Suprapubic skin (tissue), 4 donors: ENCODE measurements at regions not wholly inside any gene's neighbourhood (a gene's known extent, or its start where the extent isn't known, plus 50 kb on each side); places are given as distances from the start of the nearest gene placed in this dataset.

Experiments
- CTCF ChIP-seq, 2 donors: fragments of 200-600 bp in 1 of 2; fragments of 450-650 bp in 1 of 2; sonication (generic) in 1 of 2; IDR thresholded peaks; one replicate each; pipeline ENCODE4 v1.5.1; 2016 to 2019; ENCODE audit warnings: antibody characterized with exemption in 2 of 2, mild to moderate bottlenecking in 1 of 2, moderate library complexity in 1 of 2
- EP300 ChIP-seq: sonication (generic); formaldehyde crosslinking; IDR thresholded peaks from one replicate; pipeline ENCODE4 v1.6.1; 2017; ENCODE audit warnings: antibody characterized with exemption
- POLR2A ChIP-seq, 2 donors: fragments of 450-650 bp; IDR thresholded peaks; one replicate each; pipeline ENCODE4 v1.6.1; 2017; ENCODE audit warnings: antibody characterized with exemption in 2 of 2, mild to moderate bottlenecking in 2 of 2, moderate library complexity in 2 of 2
- POLR2AphosphoS5 ChIP-seq, 3 donors: sonication (generic); formaldehyde crosslinking; IDR thresholded peaks; one replicate each; pipeline ENCODE4 v1.6.1; 2017; ENCODE audit warnings: antibody characterized with exemption in 3 of 3

- TF ChIP-seq POLR2AphosphoS5 (IDR thresholded peaks at IDR 0.05) (no peak), EP300 (no peak), POLR2A (IDR thresholded peaks at IDR 0.05) (no peak), CTCF (IDR thresholded peaks at IDR 0.05) (no peak)
Measured at GRCh38 chr11:129652835-129653234, 162.8 kb upstream of the TMEM45B start.
